Sigmoid colon (tissue), 4 donors: ENCODE measurements at regions not wholly inside any gene's neighbourhood (a gene's known extent, or its start where the extent isn't known, plus 50 kb on each side); places are given as distances from the start of the nearest gene placed in this dataset.

Experiments
- POLR2AphosphoS5 ChIP-seq, 4 donors: sonication (generic); formaldehyde crosslinking; IDR thresholded peaks; one replicate each; pipeline ENCODE4 v1.6.1; 2017; ENCODE audit warnings: antibody characterized with exemption in 4 of 4
- TF ChIP-seq, protein P1 (sequence below), 4 experiments: fragments of 450-650 bp in 3 of 4; fragments of 200-600 bp in 1 of 4; IDR thresholded peaks; one replicate each; pipeline ENCODE4 v1.5.1; 2016 to 2019; ENCODE audit warnings: antibody characterized with exemption in 4 of 4, mild to moderate bottlenecking in 3 of 4, moderate library complexity in 2 of 4

GRCh38 chr11:106275151-106275550 lies 197.7 kb downstream of the AASDHPPT start:
- no peak for TF ChIP-seq POLR2AphosphoS5 (IDR thresholded peaks at IDR 0.05)
- TF ChIP-seq, protein P1, sequence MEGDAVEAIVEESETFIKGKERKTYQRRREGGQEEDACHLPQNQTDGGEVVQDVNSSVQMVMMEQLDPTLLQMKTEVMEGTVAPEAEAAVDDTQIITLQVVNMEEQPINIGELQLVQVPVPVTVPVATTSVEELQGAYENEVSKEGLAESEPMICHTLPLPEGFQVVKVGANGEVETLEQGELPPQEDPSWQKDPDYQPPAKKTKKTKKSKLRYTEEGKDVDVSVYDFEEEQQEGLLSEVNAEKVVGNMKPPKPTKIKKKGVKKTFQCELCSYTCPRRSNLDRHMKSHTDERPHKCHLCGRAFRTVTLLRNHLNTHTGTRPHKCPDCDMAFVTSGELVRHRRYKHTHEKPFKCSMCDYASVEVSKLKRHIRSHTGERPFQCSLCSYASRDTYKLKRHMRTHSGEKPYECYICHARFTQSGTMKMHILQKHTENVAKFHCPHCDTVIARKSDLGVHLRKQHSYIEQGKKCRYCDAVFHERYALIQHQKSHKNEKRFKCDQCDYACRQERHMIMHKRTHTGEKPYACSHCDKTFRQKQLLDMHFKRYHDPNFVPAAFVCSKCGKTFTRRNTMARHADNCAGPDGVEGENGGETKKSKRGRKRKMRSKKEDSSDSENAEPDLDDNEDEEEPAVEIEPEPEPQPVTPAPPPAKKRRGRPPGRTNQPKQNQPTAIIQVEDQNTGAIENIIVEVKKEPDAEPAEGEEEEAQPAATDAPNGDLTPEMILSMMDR (IDR thresholded peaks at IDR 0.05), result no peak
